ENCODE measurements at regions not wholly inside any gene's neighbourhood (a gene's known extent, or its start where the extent isn't known, plus 50 kb on each side); places are given as distances from the start of the nearest gene placed in this dataset.
"Not testable (repeated sequence)": the region's sequence is repeated elsewhere in the genome, so short reads cannot be mapped to it uniquely, and the experiment has no call there.

DNA sequence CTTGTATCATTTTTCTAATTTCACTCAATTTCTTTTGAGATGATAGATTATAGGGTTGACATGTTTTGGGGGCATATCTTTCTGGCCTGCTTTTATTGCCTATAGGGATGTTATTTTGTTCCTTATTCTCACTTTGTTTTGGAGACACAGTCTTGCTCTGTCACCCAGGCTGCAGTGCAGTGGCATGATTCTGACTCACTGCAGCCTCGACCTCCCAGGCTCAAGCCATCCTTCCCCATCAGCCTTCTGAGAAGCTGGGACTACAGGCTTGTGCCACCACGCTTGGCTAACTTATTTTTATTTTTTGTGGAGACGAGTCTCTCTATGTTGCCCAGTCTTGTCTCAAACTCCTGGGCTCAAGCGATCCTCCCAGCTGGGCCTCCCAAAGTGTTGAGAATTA is 72.8 kb upstream of the FAN1 start:
- Mint-ChIP-seq H3K9me3 (no peaks in the 10 kb centered on the region), H3K36me3 (peaks cover 10% of the 10 kb centered on the region), H3K27me3 (peaks cover 4% of the 10 kb centered on the region), H3K4me1 (peaks cover 10 to 36% (median 25%) of the 10 kb centered on the region in 4 donors), H3K4me3 (peak overlapping the region in 1 of 4 donors; percentile 14), H3K27ac (peak overlapping the region in 1 of 3 donors; percentile 6)
- Histone ChIP-seq H3K36me3 (ENCODE audit: control insufficient read depth, insufficient read depth, low read length) (no peaks in the 10 kb centered on the region), H3K27ac (ENCODE audit: insufficient read depth, low read length, poor library complexity, severe bottlenecking) (no peak overlapping the region), H3K27me3 (ENCODE audit: control insufficient read depth, insufficient read depth, low read length) (no peaks in the 10 kb centered on the region), H3K4me3 (ENCODE audit: low read depth, low read length) (no peak overlapping the region), H3K9me3 (ENCODE audit: control insufficient read depth in 2 of 2, low read length in 2 of 2) (no peaks in the 10 kb centered on the region), H3K4me1 (ENCODE audit: control insufficient read depth, insufficient read depth, low read length, poor library complexity, severe bottlenecking) (peaks cover 9% of the 10 kb centered on the region)
- DNase-seq (no peak), ATAC-seq (ENCODE audit: low read depth in 2 of 2) (no peak)

DNA sequence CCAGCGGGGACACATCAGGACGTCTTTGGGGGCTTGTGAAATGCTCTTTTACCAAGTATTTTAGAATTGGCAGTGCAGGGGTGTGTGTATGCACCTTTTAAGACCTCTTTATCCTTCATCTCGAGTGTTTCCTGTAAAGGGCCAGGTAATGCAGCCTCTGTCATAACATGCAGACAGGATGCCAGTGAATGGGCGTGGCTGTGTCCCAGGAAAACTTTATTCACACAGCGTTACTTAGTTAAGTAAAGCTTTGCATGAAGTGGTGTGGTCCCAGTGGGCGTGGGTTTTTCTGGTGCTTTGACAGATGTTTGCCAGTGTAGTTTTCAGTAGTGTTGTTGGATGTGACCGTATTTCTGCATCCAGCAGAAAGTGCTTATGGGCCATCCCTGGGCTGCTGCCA is 70.3 kb upstream of the FAN1 start:
- not testable (repeated sequence) for H3K9me3 ChIP-seq (ENCODE audit: control insufficient read depth in 2 of 2, low read length in 2 of 2); H3K27ac ChIP-seq (ENCODE audit: insufficient read depth, low read length, poor library complexity, severe bottlenecking); H3K27me3 Mint-ChIP-seq; H3K36me3 Mint-ChIP-seq; H3K4me1 ChIP-seq (ENCODE audit: control insufficient read depth, insufficient read depth, low read length, poor library complexity, severe bottlenecking); H3K36me3 ChIP-seq (ENCODE audit: control insufficient read depth, insufficient read depth, low read length); H3K9me3 Mint-ChIP-seq; H3K27me3 ChIP-seq (ENCODE audit: control insufficient read depth, insufficient read depth, low read length)
- peaks cover 10 to 35% (median 21%) of the 10 kb centered on the region in 4 donors for H3K4me1 Mint-ChIP-seq
- peak overlapping the region; percentile 7 for H3K4me3 ChIP-seq (ENCODE audit: low read depth, low read length)
- H3K27ac Mint-ChIP-seq, result peak overlapping the region in 2 of 3 donors; percentile 64 to 72
- peak overlapping the region in 1 of 4 donors; percentile 9 for H3K4me3 Mint-ChIP-seq
- peak in 1 of 3 donors; percentile 53 for DNase-seq
- peak in 1 of 2 donors; percentile 42 for ATAC-seq (ENCODE audit: low read depth in 2 of 2)

DNA sequence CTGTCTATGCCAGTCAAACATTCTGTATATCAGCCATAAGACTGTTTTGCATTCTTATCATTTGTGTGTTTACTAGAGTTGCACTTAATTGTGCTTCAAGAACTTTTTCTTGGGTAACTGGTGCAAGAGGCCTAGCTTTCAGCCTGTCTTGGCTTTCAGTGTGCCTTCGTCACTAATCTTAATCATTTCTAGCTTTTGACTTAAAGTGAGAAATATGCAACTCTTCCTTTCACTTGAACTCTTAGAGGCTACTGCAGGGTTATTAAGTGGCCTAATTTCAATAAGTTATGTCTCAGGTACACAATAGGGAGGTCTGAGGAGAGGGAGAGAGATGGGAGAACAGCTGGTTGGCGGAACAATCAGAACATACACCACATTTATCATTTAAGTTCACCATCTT is 62.1 kb upstream of the FAN1 start:
- ATAC-seq (ENCODE audit: low read depth in 2 of 2), result not testable (repeated sequence)
- peak overlapping the region; percentile 17 to 86 (median 58) for H3K27ac Mint-ChIP-seq
- H3K4me3 Mint-ChIP-seq, result peak overlapping the region in 3 of 4 donors; percentile 21 to 81 (median 46)

DNA sequence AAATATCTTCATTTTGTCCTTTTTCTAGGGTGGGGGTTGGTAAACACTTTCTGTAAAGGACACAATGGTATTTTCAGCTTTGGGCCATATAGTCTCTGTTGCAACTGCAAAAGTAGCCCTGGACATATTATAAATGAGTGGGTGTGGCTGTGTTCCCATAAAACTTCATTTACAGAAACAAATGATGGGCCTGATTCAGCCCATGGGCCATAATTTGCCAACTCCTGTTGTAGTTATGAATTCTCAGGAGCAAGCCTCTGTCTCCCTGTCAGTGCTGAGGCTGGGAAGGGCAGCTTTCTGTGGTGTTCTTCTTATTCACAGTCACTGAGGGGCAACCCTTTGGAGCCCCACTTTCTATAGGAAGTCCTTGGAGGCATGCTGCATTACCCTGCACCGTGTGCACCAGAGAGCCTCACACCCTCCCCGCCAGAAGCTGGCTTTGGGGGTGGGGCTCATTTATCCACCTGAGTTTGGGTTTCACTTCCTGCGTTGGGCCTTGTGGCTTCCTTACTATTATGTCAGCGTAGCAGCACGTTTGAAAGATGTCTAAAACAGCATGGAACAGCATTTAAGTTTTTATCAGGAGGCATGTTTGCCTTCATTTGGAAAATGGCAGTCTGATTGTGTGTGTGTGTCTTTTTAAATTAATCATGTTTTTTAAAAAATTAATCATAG is 60.8 kb upstream of the FAN1 start:
- H3K4me3 Mint-ChIP-seq, result peak overlapping the region; percentile 36 to 80 (median 51)
- H3K4me1 ChIP-seq (ENCODE audit: control insufficient read depth, insufficient read depth, low read length, poor library complexity, severe bottlenecking), result peaks cover 21% of the 10 kb centered on the region
- DNase-seq (peak; percentile 8 to 80 (median 56)), ATAC-seq (ENCODE audit: low read depth in 2 of 2) (peak; percentile 99)
- peak overlapping the region; percentile 50 for H3K4me3 ChIP-seq (ENCODE audit: low read depth, low read length)
- not testable (repeated sequence) for H3K36me3 Mint-ChIP-seq; H3K27ac ChIP-seq (ENCODE audit: insufficient read depth, low read length, poor library complexity, severe bottlenecking); H3K9me3 Mint-ChIP-seq; H3K27me3 ChIP-seq (ENCODE audit: control insufficient read depth, insufficient read depth, low read length); H3K9me3 ChIP-seq (ENCODE audit: control insufficient read depth in 2 of 2, low read length in 2 of 2); H3K36me3 ChIP-seq (ENCODE audit: control insufficient read depth, insufficient read depth, low read length); H3K27me3 Mint-ChIP-seq
- peak overlapping the region; percentile 74 to 96 (median 91) for H3K27ac Mint-ChIP-seq
- peaks cover 23 to 34% (median 29%) of the 10 kb centered on the region in 4 donors for H3K4me1 Mint-ChIP-seq

More for the DNA sequence above, 62.1 kb upstream of the FAN1 start:
- not testable (repeated sequence) for H3K36me3 Mint-ChIP-seq; H3K9me3 Mint-ChIP-seq; DNase-seq; H3K9me3 ChIP-seq (ENCODE audit: control insufficient read depth in 2 of 2, low read length in 2 of 2); H3K36me3 ChIP-seq (ENCODE audit: control insufficient read depth, insufficient read depth, low read length); H3K4me3 ChIP-seq (ENCODE audit: low read depth, low read length); H3K27ac ChIP-seq (ENCODE audit: insufficient read depth, low read length, poor library complexity, severe bottlenecking); H3K27me3 Mint-ChIP-seq; H3K27me3 ChIP-seq (ENCODE audit: control insufficient read depth, insufficient read depth, low read length)
- peaks cover 21% of the 10 kb centered on the region for H3K4me1 ChIP-seq (ENCODE audit: control insufficient read depth, insufficient read depth, low read length, poor library complexity, severe bottlenecking)
- peaks cover 23 to 37% (median 29%) of the 10 kb centered on the region in 4 donors for H3K4me1 Mint-ChIP-seq

DNA sequence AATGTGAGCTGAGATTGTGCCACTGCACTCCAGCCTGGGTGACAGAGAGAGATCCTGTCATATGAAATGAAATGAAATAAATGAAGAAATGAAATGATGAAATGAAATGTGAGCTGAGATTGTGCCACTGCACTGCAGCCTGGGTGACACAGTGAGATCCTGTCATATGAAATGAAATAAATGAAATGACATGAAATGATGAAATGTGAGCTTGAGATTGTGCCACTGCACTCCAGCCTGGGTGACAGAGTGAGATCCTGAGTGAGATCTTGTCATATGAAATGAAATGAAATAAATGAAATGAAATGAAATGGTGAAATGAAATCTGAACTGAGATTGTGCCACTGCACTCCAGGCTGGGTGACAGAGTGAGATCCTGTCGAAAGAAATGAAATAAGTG is 58.2 kb upstream of the FAN1 start:
- not testable (repeated sequence) for H3K27me3 Mint-ChIP-seq; H3K27me3 ChIP-seq (ENCODE audit: control insufficient read depth, insufficient read depth, low read length); H3K27ac ChIP-seq (ENCODE audit: insufficient read depth, low read length, poor library complexity, severe bottlenecking); H3K9me3 Mint-ChIP-seq; DNase-seq; ATAC-seq (ENCODE audit: low read depth in 2 of 2); H3K4me3 Mint-ChIP-seq; H3K36me3 Mint-ChIP-seq; H3K9me3 ChIP-seq (ENCODE audit: control insufficient read depth in 2 of 2, low read length in 2 of 2); H3K4me3 ChIP-seq (ENCODE audit: low read depth, low read length); H3K36me3 ChIP-seq (ENCODE audit: control insufficient read depth, insufficient read depth, low read length)
- H3K4me1 Mint-ChIP-seq, result peaks cover 23 to 34% (median 27%) of the 10 kb centered on the region in 4 donors
- peak overlapping the region in 1 of 3 donors; percentile 74 for H3K27ac Mint-ChIP-seq
- H3K4me1 ChIP-seq (ENCODE audit: control insufficient read depth, insufficient read depth, low read length, poor library complexity, severe bottlenecking), result peaks cover 21% of the 10 kb centered on the region
